Activated T-helper 1 cell treated with anti-CD3 and anti-CD28 coated beads, Interleukin-12 subunit alpha, Interleukin-12 subunit beta, Interleukin-2, Interleukin-4 antibody, amounts not matched to agents 30 ng/mL and 10 ng/mL and 1 ng/mL, durations not matched to agents 14 hours and 24 hours and 36 hours (primary cell): ENCODE measurements at regions not wholly inside any gene's neighbourhood (a gene's known extent, or its start where the extent isn't known, plus 50 kb on each side); places are given as distances from the start of the nearest gene placed in this dataset.
"Not testable (repeated sequence)": the region's sequence is repeated elsewhere in the genome, so short reads cannot be mapped to it uniquely, and the experiment has no call there.

Experiments used
- DNase-seq: peaks from one replicate; pipeline ENCODE4 v3.0.0; 2021; ENCODE audit warnings: low spot score
- H3K27ac Mint-ChIP-seq: one replicate; pipeline ENCODE4 v1.8.0; 2021; ENCODE audit warnings: mild to moderate bottlenecking, mixed read lengths
- H3K27me3 Mint-ChIP-seq: one replicate; pipeline ENCODE4 v1.8.0; 2022; ENCODE audit warnings: mild to moderate bottlenecking, moderate library complexity, mixed read lengths; ENCODE audit not compliant: insufficient read depth
- H3K36me3 Mint-ChIP-seq: one replicate; pipeline ENCODE4 v1.8.0; 2021; ENCODE audit warnings: low read depth, mixed read lengths
- H3K4me1 Mint-ChIP-seq: one replicate; pipeline ENCODE4 v1.8.0; 2021; ENCODE audit warnings: low read depth, mixed read lengths
- H3K4me3 Mint-ChIP-seq: one replicate; pipeline ENCODE4 v1.8.0; 2021; ENCODE audit warnings: mild to moderate bottlenecking, moderate library complexity, mixed read lengths
- H3K9me3 Mint-ChIP-seq: one replicate; pipeline ENCODE4 v1.8.0; 2021; ENCODE audit warnings: mixed read lengths
- intact Hi-C: fragments of 100-400 bp; cut with micrococcal nuclease; formaldehyde crosslinking; loops from one replicate; pipeline ENCODE4 v1.15.1; 2024

DNA sequence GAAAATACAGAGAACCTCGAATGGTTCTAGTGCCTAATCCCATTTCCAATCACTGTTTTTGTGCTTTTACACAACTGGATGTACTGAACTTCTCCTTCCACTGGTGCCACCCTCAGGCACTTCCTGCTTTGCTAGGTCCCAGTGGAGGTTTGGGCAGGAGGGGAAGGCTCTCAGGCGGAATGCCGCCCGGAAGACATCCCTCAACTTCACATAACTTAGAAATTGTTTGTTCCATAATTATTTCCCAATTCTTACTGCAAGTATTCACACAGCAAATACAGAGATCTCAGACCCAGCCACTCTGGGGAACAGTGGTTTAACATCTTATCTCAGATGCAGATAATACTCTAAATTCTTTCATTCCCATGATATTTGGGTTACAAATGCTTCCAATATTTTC is 195.7 kb upstream of the IPO5 start:
- intact Hi-C loops, result no loop called here

GRCh38 chr13:97758317-97758716 is 195.2 kb upstream of the IPO5 start:
- no peaks in the 10 kb centered on the region for H3K4me1 Mint-ChIP-seq
- intact Hi-C loops, result no loop called here
- no peaks in the 10 kb centered on the region for H3K36me3 Mint-ChIP-seq
- no peak overlapping the region for H3K27ac Mint-ChIP-seq
- DNase-seq, result no peak
- no peak overlapping the region for H3K4me3 Mint-ChIP-seq
- no peaks in the 10 kb centered on the region for H3K9me3 Mint-ChIP-seq
- H3K27me3 Mint-ChIP-seq, result no peaks in the 10 kb centered on the region

More for the DNA sequence above, 195.7 kb upstream of the IPO5 start:
- no peaks in the 10 kb centered on the region for H3K36me3 Mint-ChIP-seq
- no peaks in the 10 kb centered on the region for H3K9me3 Mint-ChIP-seq
- H3K4me3 Mint-ChIP-seq, result no peak overlapping the region
- H3K27me3 Mint-ChIP-seq, result no peaks in the 10 kb centered on the region
- H3K4me1 Mint-ChIP-seq, result no peaks in the 10 kb centered on the region
- no peak overlapping the region for H3K27ac Mint-ChIP-seq
- no peak for DNase-seq

GRCh38 chr13:97761796-97762540 is 191.5 kb upstream of the IPO5 start:
- DNase-seq, result no peak
- H3K4me3 Mint-ChIP-seq, result no peak overlapping the region
- no peaks in the 10 kb centered on the region for H3K4me1 Mint-ChIP-seq
- intact Hi-C loops, result no loop called here
- H3K27me3 Mint-ChIP-seq, result no peaks in the 10 kb centered on the region
- H3K9me3 Mint-ChIP-seq, result peaks cover 2% of the 10 kb centered on the region
- no peak overlapping the region for H3K27ac Mint-ChIP-seq
- H3K36me3 Mint-ChIP-seq, result no peaks in the 10 kb centered on the region

DNA sequence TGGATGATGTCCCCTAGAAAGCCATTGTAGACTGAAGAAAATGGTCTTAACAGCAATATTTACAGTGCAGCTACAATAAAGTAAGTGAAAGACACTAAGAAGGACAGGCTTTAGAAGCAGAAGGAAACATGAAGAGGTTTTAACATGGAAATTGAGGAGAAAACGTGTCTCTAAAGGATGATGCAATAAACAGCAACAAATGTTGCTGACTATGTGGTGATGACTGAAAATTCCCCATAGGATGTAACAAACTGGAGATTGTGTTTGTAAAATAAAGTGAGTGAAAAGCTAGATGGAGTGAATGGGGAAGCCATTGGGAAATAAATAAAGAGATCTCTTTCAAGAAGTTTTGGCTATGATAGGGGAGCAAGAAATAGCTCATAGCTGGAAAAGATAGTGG is 186.7 kb upstream of the IPO5 start:
- no peaks in the 10 kb centered on the region for H3K36me3 Mint-ChIP-seq
- no peaks in the 10 kb centered on the region for H3K27me3 Mint-ChIP-seq
- no peak overlapping the region for H3K4me3 Mint-ChIP-seq
- no peaks in the 10 kb centered on the region for H3K4me1 Mint-ChIP-seq
- no peak overlapping the region for H3K27ac Mint-ChIP-seq
- intact Hi-C loops, result no loop called here
- H3K9me3 Mint-ChIP-seq, result peaks cover 6% of the 10 kb centered on the region
- DNase-seq, result no peak

DNA sequence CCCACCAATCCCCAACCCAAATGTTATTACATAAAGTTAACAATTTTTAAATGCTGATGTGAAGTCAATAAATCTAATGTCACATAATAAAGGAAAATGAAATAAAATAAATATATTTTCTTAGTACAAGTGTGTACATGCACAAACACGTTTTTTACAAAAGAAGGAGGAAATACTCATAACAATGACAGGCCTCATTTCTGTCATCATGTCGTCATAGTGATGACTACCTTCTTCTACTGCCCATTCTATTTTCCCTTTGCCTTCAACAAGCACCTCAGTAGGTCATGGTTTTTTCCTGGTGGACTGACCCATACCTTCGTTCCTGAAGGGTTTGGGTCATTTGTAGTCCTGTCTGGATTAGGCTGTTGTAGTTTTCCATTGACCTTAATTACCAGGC is 185.3 kb upstream of the IPO5 start:
- Mint-ChIP-seq H3K27me3 (no peaks in the 10 kb centered on the region), H3K4me1 (no peaks in the 10 kb centered on the region), H3K4me3 (no peak overlapping the region), H3K36me3 (no peaks in the 10 kb centered on the region), H3K27ac (no peak overlapping the region), H3K9me3 (peaks cover 6% of the 10 kb centered on the region)
- intact Hi-C loops, result no loop called here
- no peak for DNase-seq

DNA sequence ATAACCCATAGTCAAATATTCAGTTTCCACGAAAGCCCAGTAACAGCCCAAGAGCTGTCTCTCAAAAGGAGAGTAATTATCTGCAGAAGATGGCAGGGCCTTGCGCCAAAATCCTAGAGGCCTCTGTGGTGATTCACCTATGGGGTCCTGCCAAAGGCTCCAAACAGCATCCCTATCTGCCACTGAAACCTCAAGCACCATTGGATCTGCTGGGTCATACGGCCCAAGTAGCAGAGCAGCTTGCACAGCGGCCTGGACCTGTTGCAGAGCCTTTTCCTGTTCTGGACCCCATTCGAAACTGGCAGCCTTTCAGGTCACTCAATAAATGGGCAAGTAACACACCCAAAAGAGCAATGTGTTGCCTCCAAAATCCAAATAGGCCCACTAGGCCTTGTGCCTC is 183.2 kb upstream of the IPO5 start:
- H3K4me1 Mint-ChIP-seq, H3K9me3 Mint-ChIP-seq, H3K4me3 Mint-ChIP-seq, H3K27ac Mint-ChIP-seq, H3K27me3 Mint-ChIP-seq, H3K36me3 Mint-ChIP-seq, DNase-seq, intact Hi-C loops: not testable (repeated sequence)

DNA sequence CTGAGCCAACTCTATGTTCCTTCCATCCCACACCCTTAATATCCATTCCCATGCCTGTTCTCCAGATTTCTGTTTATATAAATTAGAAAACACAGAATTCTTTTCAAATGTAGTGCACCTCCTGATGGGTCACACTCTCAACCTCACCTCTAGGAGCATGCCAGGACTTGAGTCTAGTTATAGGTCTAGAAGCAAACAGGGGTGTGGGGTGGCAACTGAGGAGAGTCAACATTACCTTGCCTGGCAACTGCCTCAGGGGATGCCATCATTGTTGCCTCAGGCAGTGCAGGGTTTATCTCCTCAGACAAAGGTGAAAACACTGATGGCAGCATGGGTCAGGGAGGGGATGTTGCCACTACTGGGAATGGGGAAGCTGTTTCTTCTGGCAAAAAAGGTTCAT is 181.0 kb upstream of the IPO5 start:
- H3K27ac Mint-ChIP-seq, H3K36me3 Mint-ChIP-seq, intact Hi-C loops, H3K27me3 Mint-ChIP-seq, DNase-seq, H3K9me3 Mint-ChIP-seq, H3K4me3 Mint-ChIP-seq, H3K4me1 Mint-ChIP-seq: not testable (repeated sequence)

- H3K27me3 Mint-ChIP-seq, DNase-seq, H3K9me3 Mint-ChIP-seq, H3K4me3 Mint-ChIP-seq, H3K27ac Mint-ChIP-seq, H3K4me1 Mint-ChIP-seq, intact Hi-C loops, H3K36me3 Mint-ChIP-seq: not testable (repeated sequence)
These were observed 178.9 kb upstream of the IPO5 start for GRCh38 chr13:97774391-97775100.

- intact Hi-C loops, result no loop called here
- Mint-ChIP-seq H3K4me3 (no peak overlapping the region), H3K4me1 (no peaks in the 10 kb centered on the region), H3K27ac (no peak overlapping the region), H3K36me3 (no peaks in the 10 kb centered on the region), H3K27me3 (no peaks in the 10 kb centered on the region), H3K9me3 (no peaks in the 10 kb centered on the region)
- no peak for DNase-seq
These were observed 173.0 kb upstream of the IPO5 start for GRCh38 chr13:97780486-97780885.

DNA sequence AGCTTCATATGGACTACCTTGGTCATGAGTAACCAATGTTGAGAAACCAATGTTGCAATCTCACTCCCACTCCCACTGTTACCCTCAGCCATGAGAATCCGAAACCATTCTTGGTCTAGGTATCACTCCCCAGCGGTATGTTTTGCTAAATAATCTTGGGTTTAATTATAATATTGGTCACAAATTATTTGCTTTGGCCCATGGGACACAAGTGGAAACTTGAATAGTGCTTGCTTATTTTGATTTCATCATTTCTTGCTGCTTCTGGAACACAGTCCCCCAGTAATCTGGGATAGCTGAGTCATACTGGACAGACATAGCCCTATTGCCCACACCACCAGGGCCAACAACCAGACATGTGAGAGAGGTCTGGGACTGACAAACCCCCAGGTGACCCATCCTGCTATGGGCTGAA is 171.6 kb upstream of the IPO5 start:
- intact Hi-C loops, result no loop called here
- Mint-ChIP-seq H3K4me3 (no peak overlapping the region), H3K27me3 (no peaks in the 10 kb centered on the region), H3K9me3 (no peaks in the 10 kb centered on the region), H3K36me3 (no peaks in the 10 kb centered on the region), H3K4me1 (no peaks in the 10 kb centered on the region), H3K27ac (no peak overlapping the region)
- DNase-seq, result no peak

GRCh38 chr13:97786510-97786909 is 167.0 kb upstream of the IPO5 start:
- Mint-ChIP-seq H3K4me3 (no peak overlapping the region), H3K27ac (no peak overlapping the region), H3K4me1 (no peaks in the 10 kb centered on the region), H3K36me3 (no peaks in the 10 kb centered on the region), H3K9me3 (peaks cover 4% of the 10 kb centered on the region), H3K27me3 (no peaks in the 10 kb centered on the region)
- DNase-seq, result no peak
- intact Hi-C loops, result no loop called here

DNA sequence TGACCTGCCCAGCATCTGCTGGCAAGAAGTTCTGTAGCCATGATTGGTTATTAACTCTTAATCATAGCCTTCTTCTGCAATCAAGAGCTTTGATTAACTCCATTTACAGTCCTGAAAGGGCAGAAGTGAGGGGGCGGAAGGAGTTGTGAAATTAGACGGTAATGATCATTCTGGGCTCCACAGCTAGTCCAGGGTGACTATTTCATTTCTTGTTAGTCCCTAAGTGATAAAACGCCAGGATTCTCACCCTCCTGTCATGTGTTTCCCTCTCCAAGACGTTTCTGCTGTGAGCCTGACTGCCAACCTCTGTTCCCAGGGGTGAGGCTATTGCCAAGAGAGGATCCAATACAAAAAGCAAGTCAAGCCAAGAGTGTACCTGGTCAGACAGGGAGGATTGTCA is 155.9 kb upstream of the IPO5 start:
- no peaks in the 10 kb centered on the region for H3K36me3 Mint-ChIP-seq
- intact Hi-C loops, result no loop called here
- H3K4me3 Mint-ChIP-seq, result no peak overlapping the region
- no peaks in the 10 kb centered on the region for H3K4me1 Mint-ChIP-seq
- DNase-seq, result no peak
- no peak overlapping the region for H3K27ac Mint-ChIP-seq
- H3K27me3 Mint-ChIP-seq, result no peaks in the 10 kb centered on the region
- H3K9me3 Mint-ChIP-seq, result peaks cover 31% of the 10 kb centered on the region

DNA sequence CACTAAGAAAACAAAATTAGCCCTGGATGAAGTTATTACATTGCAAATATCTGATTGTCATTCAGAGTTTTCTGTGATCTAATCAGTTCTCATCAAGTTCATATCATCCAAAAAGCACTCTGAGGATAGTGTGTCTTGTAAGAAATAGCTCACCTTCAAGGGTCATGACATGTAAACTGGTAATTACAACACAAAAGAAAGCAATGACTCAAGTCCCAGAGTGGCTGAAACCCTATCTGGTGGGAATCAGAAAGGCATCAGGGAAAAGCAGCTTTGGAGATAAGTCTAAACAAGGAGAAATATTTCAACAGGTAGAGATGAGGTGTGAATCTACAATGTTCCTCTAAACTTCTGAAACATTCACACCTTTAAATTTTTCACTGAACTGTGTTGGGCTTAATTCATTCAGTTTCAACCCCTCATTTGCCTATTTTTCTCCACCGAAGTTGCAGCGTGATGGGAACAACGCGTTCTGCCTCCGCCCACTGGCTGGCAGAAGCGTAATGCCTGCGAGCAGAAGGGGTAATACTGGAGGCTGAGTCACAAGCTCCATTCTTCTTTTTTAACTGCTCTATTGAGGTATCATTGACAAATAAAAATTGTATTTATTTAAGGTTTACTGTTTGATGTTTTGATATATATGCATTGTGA is 155.2 kb upstream of the IPO5 start:
- Mint-ChIP-seq H3K4me3 (no peak overlapping the region), H3K4me1 (no peaks in the 10 kb centered on the region), H3K9me3 (peaks cover 25% of the 10 kb centered on the region), H3K36me3 (no peaks in the 10 kb centered on the region), H3K27ac (no peak overlapping the region), H3K27me3 (no peaks in the 10 kb centered on the region)
- intact Hi-C loops, result no loop called here
- no peak for DNase-seq
